ENCODE measurements at regions not wholly inside any gene's neighbourhood (a gene's known extent, or its start where the extent isn't known, plus 50 kb on each side); places are given as distances from the start of the nearest gene placed in this dataset.
A peak's percentile ranks its signal among the peaks of the same experiment; 100 is the strongest.

DNA sequence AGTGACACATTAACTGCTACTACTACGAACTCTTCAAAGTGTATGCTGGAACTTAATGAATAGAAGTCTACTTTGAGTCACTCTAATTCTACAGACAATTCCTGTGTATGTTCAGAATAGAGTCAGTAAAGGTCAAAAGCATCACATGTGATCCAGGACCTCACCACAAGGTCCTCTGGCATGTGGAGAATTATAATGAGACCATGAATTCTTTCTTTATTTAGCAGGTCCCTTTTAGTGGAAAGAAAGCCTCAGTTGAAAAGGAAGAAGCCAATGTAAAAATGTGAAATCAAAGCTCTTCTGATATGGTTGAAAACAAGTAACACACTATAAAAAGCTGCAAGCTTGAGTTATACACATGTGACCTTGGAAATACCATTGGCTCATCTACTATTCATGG, 1612.1 kb upstream of the GOT2 start:
- no peak for DNase-seq

DNA sequence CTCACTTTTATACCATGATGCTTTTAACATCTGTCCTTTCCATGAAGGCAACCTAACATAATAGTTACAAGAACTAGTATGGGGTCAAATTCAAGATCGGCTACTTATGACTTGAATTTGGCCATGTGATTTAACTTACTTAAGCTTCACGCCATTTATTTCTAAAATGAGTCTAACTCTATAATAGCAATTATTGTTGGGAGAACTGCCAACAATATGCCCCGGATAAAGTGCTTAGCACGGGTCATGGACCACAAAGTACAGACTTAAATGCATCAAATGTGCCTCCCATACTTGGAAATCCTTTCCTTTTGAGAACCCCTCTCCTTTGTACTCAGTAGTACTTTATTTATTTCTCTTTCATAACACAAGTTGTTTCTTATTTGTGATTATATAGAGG, 1603.6 kb upstream of the GOT2 start:
- no peak for DNase-seq

DNA sequence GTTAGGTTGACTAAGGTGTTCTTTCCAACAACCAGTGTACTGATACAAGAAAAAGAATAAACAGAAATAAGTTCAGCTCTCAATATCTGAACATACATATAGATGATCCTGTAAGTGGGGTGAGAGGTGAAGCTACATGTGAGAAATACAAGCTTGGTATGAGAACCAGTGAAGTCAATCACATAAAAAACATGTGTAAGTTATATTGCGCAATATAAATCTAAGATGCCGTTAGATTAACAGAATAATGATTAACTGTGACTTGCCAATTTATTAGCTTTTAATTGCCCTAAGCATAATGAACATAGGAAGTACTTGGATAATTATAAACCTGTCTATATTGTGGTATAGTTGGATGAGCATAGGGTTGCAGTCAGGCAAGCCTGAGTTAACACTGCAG, 1597.1 kb upstream of the GOT2 start:
- DNase-seq: no peak

DNA sequence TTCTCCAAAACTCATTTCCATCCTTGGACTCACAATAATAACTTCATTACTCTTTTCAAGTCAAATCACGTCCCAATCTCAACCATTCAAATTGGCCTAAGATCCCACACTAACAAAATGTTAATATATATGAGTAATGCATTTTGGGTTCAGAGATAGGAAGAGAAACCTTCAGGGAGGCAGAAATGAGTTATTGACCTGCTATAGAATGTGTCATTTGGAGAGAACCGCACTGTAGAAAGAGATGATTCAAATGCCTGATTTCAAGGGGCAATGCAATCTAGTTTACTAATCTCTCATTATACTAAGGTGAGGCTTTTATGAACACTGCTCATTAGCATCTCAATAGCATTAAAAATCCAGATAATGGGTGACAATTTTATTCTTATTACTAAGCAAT, 1595.0 kb upstream of the GOT2 start:
- no peak for DNase-seq

DNA sequence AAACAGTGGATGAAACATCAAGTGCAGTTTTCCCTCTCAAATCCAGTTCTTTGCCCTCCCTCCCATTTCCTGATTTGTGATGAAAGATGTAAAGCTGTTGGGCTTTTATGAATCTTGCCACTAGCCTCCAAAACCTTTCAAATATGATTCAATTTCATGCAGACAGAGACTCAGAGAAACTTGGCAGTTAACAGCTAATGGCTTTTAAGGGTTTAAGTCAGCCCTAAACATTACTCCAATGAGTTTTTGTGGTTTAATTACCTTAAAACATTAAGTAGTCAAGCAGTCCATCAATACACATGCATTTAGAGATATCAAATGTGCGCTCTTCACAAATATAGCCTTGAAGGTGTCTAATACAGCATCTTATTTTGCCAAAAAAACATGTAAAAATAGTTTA, 1594.0 kb upstream of the GOT2 start:
- DNase-seq: no peak

DNA sequence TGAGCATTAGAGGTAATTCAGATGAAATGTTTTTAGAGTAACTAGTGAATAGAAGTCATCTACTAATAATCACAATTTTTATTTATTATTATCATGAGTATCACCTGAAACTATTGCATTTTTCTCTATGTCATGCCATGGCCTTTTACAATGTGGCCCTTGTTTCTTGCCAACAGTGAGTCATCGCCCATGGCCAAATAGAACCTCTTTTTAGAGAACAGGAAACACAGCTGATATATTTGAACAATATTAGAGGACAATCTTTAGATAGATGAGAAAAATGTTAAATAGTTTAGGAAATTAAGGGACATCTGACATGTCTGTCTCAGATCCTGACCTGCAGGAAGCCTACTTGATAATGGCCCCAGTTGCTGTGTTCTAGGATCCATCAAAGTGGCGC, 1584.4 kb upstream of the GOT2 start:
- DNase-seq: no peak

DNA sequence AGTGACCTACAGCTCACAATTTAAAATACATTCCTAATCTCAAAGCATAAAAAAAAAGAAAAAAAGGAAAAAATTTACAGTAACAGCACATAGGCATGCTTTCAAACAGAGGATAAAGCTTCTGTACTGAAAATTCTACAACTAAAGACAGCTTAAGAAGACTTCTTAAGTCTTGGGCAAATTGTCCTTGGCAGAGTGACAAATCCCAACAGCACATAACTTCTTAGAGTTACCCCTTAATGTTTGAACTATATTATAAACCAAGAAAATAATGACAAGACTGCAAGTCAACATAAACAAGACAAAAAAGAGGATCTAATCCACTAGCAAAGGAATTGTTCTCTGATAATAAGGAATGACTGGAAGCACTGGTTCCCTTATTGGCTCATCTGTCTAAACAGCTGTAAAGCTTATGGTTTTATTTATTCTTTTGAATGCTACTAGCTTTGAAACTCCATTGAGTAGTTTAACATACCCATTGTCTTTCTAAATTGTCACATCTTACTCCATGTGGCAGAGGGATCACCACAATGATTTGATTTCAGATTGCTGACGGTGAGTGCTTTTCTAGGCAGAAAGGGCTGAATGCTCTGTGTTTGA, 1576.8 kb upstream of the GOT2 start:
- DNase-seq: no peak

DNA sequence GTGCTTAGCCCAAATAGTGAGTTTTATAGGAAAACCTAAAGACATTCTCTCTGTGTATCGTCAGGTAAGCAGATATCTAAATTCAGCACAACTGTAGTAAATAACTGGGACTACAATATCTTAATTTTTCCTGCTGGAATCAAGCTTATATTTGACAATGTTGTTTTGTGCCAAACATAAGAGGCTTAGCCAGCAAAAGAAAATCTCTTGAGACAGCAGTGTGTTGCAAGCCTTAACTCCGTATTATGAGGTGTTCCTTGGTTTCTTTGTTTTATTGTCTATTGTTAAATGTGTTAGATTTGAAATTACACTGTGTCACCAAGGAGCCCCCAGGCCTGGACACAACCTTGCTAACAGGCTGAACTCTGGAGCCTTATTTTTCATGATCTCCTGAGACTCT, 1570.6 kb upstream of the GOT2 start:
- DNase-seq: no peak

DNA sequence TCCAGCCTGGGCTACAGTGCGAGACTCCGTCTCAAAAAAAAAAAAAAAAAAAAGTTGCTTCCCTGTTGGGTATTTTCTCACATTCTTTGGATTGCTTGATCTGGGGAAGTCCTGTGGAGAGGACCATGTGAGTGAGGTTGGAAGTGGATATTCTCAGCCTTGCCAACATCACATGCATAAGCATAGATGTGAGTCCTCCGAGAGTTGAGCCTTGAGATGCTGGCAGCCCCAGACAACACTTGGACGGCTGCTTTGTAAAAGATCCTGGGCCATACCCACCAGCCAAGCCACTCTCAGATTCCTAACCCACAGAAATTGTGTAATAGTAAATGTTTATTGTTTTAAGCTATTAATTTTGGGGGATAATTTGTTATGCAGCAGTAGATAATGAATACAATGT, 1570.0 kb upstream of the GOT2 start:
- no peak for DNase-seq

DNA sequence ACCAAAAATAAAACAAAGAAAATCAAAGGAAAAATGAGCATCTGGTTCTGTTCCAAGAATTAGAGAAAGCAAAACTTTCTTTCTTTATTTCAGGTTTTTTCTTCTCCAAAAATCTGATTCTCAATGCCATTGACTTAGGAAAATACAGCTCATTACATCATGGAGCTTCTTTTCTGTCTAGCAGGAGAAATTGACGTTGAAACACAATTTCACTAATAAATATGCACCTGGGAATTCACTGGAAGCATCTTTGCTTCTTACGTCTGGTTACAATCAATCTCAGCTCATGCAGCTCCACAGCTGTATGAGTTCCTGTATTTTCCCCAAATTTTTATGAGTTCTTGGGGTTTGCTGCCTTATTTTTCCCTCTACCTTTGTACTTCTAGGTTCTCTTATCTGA, 1568.6 kb upstream of the GOT2 start:
- DNase-seq: no peak

DNA sequence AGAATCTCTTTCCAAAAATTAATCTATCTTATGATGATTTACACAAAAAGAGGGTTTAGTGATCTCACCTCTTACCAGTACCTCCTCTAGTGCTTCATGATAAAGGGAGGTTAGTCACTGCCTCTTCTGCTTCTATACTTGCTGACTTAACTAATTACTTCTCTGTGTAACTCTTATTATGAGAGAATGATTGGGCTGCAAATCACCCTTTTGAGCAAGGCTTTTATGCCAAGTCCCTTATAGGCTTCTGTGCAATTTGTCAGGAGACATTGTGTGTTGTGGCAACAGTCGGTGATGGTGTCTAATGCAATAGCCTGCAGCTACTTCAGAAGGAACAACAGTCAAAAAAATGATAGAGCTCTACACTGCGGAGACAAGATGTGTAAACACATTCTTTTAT, 1568.1 kb upstream of the GOT2 start:
- DNase-seq: no peak

DNA sequence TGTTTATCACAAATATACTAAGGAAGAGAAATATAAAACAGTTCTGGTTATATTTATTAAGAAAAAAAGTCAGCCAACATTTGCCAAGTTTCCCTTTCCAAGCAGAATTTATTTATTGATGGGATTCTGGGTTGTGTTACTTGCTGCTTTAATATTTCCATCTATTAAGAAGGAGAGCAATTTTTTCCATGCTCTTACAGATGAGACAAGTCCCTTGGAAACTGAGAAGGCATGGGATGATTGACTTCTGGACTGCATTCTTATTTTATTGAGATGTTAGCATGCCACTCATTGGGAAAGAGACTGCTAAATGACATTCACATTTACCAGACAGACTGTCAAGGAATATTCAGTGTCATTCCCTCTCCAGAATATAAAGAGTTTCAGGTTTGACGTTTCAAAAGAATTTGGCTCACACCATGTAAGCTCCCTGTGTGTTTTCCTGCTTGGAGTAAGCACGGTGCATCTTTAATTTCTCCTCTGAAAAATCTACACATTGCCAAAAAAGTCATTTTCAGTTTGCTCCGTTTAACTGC, 1565.2 kb upstream of the GOT2 start:
- DNase-seq: no peak

DNA sequence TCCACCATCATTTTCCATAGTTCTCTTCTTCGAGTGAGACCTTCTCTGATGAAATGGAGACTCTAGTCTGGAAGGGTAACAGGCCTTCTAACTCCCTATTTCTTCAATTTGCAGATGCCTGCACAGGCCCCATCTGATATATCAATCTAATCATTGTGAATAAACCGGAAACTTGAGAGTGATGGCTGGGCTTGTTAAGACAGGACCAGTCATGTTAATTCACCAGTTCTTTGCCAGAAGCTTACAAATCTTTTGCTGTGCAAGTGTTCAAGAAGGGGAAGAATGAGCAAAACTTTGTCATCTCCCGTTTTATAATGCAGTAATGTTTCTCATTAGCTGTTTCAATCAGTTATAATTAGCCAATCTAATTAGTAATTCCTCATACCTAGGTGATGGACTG, 1561.3 kb upstream of the GOT2 start:
- no peak for DNase-seq

DNA sequence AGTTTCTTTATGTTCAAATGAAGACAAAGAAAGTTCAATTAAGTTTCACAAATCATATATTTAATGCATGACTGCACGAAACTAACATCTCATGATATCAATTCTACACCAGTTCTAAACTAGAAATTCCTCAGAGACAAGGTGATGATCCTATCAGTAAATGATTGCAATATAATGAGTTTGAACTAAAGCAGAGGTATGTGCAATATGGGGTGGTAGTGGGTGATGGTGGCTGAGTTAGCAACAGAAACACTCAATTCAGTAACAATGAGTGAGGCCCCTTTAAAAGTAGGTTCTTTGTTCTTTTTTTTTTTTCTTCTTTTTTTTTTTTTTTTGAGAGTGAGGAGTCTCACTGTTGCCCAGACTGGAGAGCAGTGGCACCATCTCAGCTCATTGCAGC, 1551.7 kb upstream of the GOT2 start:
- DNase-seq: no peak

DNA sequence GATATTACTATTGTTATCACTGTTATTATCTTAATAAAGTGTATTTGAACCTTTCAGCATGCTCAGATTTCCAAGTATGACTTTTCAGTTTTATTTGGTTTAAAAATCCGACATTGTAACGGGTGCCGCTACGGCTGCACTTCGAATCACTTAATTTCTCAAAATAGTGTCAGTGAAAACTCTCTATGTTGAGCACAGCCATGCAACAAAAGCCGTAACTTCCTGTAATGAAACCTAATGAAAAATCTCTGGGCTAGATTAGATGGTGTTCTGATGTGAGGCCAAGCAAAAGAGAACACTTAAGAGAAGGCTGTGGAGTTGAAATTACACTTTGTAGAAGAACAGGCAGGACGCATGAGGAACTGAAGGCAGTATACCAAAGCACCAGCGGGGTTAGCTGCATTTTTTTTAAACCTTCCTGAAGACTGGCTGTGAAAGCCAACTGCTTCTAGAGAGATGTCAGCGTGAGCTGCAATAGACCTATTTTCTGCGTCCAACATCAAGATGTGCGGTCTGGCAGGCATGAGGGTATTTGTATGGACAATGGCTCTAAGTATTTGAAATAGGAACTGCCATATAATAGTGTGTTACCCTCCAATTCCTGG, 1545.0 kb upstream of the GOT2 start:
- DNase-seq: no peak

DNA sequence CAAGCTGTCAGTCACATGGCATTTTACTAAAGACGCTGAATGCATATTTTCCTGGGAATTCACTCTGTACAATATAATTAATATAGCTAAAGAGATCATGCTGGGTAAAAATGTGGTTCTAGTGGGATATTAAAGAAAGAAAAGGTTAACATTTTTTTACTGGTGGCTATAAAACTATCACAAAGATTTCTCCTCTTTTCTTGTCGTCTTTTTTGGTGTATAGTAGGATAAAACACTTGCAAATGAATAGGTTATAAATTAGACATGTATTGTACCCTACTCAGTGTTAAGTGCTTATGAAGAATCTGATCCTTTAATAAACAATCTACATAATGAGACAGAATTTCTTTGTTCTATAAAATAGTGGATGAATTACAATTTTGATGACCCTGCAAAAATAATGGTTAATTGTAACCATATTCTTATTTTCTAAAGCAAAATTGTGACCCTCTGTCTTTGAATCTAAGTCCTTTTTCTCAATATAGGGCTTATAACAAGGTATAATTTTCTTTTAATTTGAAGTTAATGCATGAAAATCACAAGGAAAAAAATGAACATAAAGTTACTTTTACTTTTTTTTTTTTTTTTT, 1540.4 kb upstream of the GOT2 start:
- no peak for DNase-seq

DNA sequence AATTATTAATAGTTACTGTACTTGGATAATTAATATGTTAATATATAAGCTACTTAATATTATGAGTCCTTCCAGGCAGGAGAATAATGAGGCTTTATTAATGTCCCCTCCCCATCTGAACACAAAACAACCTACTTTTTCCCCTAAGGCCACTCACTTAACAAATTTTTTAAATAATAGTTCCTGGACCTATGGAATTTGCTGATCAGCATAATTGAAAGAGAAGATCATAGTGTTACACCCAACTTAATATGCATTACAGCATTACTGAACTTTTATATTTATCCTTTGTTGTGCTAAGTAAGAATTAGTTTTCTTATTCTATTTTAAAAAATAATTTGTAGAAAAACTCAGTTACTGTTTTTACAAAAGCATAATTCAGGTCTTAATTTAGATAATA, 1537.7 kb upstream of the GOT2 start:
- no peak for DNase-seq

DNA sequence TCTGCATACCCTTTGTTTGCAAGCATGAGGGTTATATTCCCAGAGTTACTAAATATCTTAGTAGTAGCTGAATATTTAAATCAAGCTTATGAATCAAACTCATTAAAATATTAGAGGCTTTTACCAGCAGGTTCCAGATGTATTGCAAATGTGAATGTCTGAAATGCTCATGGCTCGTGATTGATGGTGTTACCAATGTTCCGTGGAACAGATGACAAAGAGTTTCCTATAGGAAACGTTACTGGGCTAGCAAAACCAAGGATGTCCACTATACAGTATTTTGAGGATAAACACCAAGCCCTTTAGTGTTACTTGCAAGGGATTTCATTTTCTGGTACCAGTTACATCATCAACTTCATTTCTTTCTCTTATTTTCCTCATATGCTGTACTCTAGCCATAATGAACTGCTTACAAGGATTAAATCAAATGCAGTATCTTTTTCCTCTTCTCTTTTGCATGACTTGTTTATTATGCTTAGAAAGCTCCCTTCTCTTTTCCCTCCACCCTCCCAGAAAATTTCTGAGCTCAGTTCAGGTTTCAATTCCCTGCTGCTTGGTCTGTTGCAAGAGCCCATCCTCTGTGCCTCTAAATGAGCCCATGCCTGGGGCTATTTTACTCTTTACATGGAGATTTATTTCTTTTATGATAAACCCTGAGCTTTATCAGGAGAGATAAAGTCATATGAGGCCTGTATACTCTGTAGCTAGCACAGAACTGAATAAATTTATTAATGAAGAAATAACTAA, 1537.1 kb upstream of the GOT2 start:
- DNase-seq: no peak

DNA sequence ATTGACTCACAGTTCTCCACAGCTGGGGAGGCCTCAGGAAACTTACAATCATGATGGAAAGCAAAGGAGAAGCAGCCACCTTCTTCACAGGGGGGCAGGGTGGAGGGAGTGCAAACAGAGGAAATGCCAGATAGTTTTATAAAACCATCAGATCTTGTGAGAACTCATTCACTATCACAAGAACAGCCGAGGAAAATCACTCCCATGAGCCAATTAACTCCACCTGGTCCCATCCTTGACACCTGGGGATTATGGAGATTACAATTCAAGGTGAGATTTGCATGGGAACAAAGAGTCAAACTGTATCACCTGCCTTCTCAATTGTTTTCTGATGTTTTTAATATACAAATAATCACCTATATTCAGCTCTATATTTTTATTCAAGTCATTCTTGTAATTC, 1527.3 kb upstream of the GOT2 start:
- no peak for DNase-seq

DNA sequence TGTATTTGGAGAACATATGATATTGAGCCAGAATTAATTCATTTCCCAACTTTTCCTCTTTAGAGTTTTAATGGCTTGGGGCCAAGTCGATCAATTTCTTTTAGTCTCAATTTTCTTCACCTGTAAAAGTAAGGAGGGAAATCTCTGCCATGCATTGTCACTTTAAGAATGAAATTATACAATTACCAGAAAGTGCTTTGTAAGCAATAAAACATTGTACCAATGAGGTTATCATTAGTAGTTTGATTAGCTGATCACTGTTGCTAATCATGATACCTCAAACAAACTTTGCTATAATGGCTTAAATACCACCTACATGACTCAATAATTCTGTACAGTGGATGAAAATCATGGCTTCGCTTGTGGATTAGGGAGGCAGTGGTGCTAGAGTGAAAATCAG, 1525.8 kb upstream of the GOT2 start:
- DNase-seq: no peak

DNA sequence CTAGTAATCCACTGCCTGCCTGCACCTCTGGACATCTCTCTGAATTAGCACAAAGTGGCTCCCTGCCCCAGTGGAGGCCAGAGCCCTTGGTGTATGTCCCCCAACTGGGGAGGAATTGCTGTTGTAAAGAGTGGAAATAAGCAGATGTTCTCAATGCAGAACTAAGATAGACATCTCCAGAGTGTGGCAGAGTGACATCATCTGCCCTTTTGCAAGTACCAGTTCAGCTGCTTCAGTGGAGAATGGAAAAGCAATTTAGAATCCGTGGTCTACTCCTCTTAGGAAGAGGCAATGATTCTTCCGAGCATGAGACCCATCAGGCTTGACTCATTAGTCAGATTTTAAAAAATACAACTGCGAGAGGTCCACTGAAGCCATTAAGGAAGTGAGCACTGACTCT, 1512.0 kb upstream of the GOT2 start:
- no peak for DNase-seq

DNA sequence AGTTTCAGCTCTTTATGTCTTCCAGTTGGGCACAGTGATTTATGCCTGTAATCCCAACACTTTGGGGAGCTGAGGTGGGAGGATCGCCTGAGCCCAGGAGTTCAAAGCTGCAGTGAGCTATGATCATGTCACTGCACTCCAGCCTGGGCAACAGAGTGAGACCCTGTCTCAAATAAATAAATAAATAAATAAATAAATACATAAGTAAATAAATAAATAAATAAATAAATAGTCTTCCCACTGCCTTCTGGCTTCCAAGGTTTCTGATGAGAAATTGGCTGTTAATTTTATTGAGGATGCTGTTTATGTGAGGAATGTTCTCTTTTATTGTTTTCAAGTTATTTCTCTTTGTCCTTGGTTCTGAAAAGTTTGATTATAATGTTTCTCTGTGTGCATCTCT, 1507.6 kb upstream of the GOT2 start:
- DNase-seq: peak in 1 of 3 donors; percentile 12

DNA sequence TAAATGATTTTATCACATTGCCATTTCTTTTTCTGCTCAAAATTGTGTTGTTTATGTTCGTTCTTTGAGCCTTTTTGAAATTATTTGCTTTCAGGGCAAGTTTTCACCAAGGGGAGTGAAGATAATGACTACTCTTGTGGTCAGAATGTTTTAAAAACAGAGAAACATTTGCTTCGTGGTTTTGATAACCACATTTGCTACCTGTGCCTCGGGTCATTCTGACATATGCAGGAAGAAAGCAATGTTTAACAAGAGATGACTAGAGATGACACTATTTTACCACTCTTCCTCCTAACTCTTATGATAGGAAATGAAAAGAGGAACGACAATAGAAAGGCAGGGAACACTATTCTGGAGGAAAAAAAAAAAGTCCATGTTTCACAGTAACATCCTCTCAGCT, 1496.5 kb upstream of the GOT2 start:
- peak in 1 of 3 donors; percentile 21 for DNase-seq

DNA sequence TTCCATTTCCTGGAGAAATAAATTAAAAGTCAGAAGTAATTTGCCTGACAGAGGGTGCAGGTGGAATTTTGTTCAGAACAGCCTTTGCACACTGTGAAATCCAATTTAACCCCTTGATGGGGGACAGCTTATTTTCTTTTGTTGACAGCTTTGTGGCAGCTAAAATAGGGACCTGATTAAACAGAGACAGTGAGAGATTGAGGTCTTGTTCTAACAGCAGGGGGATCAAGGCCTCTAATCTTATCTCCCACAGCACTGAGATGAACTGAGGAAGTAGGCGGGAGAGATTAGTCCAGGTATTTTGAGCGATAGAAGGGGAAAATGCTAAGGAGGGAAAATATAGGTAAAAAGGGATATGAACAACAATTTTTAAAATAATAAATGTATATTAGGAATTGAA, 1491.4 kb upstream of the GOT2 start:
- DNase-seq: peak in 1 of 3 donors; percentile 4

Measured in suppressor macrophage treated with lipopolysaccharide for 1 hour (primary cell).